K562 (cell line): ENCODE measurements at regions not wholly inside any gene's neighbourhood (a gene's known extent, or its start where the extent isn't known, plus 50 kb on each side); places are given as distances from the start of the nearest gene placed in this dataset.

Source experiments
- BCOR ChIP-seq: fragments of 450-650 bp; IDR thresholded peaks from 2 replicates; pipeline ENCODE4 v1.6.1; 2016
- BRF1 ChIP-seq: IDR thresholded peaks from 3 replicates; pipeline ENCODE4 v1.6.1; 2011; ENCODE audit warnings: borderline replicate concordance, mild to moderate bottlenecking; ENCODE audit not compliant: insufficient read length; ENCODE audit errors: extremely low read depth
- CBFA2T2 ChIP-seq: fragments of 450-650 bp; conservative IDR thresholded peaks from 2 replicates; pipeline ENCODE4 v1.6.1; 2017; ENCODE audit warnings: mild to moderate bottlenecking
- CBX8 ChIP-seq: fragments of 200-600 bp; sonication (generic); IDR thresholded peaks from 2 replicates; pipeline ENCODE4 v1.6.1; 2012; ENCODE audit warnings: borderline replicate concordance, mixed run types, low read depth, mild to moderate bottlenecking, moderate library complexity, mixed read lengths, low read length, control low read depth, inconsistent platforms; ENCODE audit not compliant: poor library complexity, severe bottlenecking; ENCODE audit errors: extremely low read depth
- CCAR2 ChIP-seq: fragments of 200-400 bp; formaldehyde crosslinking; IDR thresholded peaks from 2 replicates; pipeline ENCODE4 v1.6.1; 2017; ENCODE audit warnings: mild to moderate bottlenecking, low read depth, low read length
- E2F3 ChIP-seq: fragments of 250-450 bp; sonication (Bioruptor Pico); IDR thresholded peaks from 2 replicates; pipeline ENCODE4 v1.4.0; 2020; ENCODE audit warnings: mild to moderate bottlenecking
- ELF4 ChIP-seq: fragments of 450-650 bp; formaldehyde crosslinking; IDR thresholded peaks from 2 replicates; pipeline ENCODE4 v1.4.0; 2022; ENCODE audit warnings: missing genetic modification characterization
- ELK1 ChIP-seq: sonication (generic); formaldehyde crosslinking; IDR thresholded peaks from 2 replicates; pipeline ENCODE4 v1.8.1; 2022; ENCODE audit warnings: missing genetic modification reagents
- IRF2 ChIP-seq: sonication (generic); formaldehyde crosslinking; IDR thresholded peaks from 2 replicates; pipeline ENCODE4 v1.8.1; 2022; ENCODE audit warnings: mild to moderate bottlenecking, missing genetic modification reagents
- KLF6 ChIP-seq: fragments of 250-450 bp; sonication (Bioruptor Pico); IDR thresholded peaks from 2 replicates; pipeline ENCODE4 v1.4.0; 2020; ENCODE audit warnings: mild to moderate bottlenecking, moderate library complexity, borderline replicate concordance
- MAZ ChIP-seq, 2 experiments: fragments of 450-650 bp in 1 of 2; sonication (generic) in 1 of 2; formaldehyde crosslinking; IDR thresholded peaks in 1 of 2; conservative IDR thresholded peaks in 1 of 2; 2 replicates each; pipeline versions ENCODE4 v1.4.0 to v1.5.0; 2020; ENCODE audit warnings: mild to moderate bottlenecking in 1 of 2, missing genetic modification reagents in 1 of 2
- MCM3 ChIP-seq: fragments of 450-650 bp; IDR thresholded peaks from 2 replicates; pipeline ENCODE4 v1.6.1; 2016
- MCM7 ChIP-seq, 2 experiments: fragments of 450-650 bp; IDR thresholded peaks; 2 replicates each; pipeline ENCODE4 v1.6.1; 2016 to 2018
- MYNN ChIP-seq, 2 experiments: sonication (generic); formaldehyde crosslinking in 1 of 2; IDR thresholded peaks; 2 replicates each; pipeline versions ENCODE4 v1.5.0 to v1.6.1; 2016 to 2020; ENCODE audit warnings: antibody characterized with exemption in 1 of 2, missing genetic modification reagents in 1 of 2
- NFATC3 ChIP-seq: fragments of 450-650 bp; IDR thresholded peaks from 2 replicates; pipeline ENCODE4 v1.6.1; 2017; ENCODE audit warnings: mild to moderate bottlenecking
- PHF21A ChIP-seq: fragments of 450-650 bp; IDR thresholded peaks from 2 replicates; pipeline ENCODE4 v1.6.1; 2017; ENCODE audit warnings: low read depth, borderline replicate concordance
- RFX5 ChIP-seq: IDR thresholded peaks from 2 replicates; pipeline ENCODE4 v1.6.1; 2011; ENCODE audit warnings: low read depth, mild to moderate bottlenecking, improper control_type of control experiment, low read length
- TCF3 ChIP-seq: sonication (generic); formaldehyde crosslinking; IDR thresholded peaks from 2 replicates; pipeline ENCODE4 v1.4.0; 2020; ENCODE audit warnings: mild to moderate bottlenecking, missing genetic modification reagents
- ZFP30 ChIP-seq: fragments of 250-450 bp; sonication (Bioruptor Pico); IDR thresholded peaks from 2 replicates; pipeline ENCODE4 v1.8.0; 2022; ENCODE audit warnings: moderate library complexity, mild to moderate bottlenecking, inconsistent platforms, borderline replicate concordance
- ZNF133 ChIP-seq: fragments of 250-450 bp; sonication (Bioruptor Pico); IDR thresholded peaks from 2 replicates; pipeline ENCODE4 v1.4.0; 2020; ENCODE audit warnings: mild to moderate bottlenecking
- ZNF184 ChIP-seq: sonication (generic); formaldehyde crosslinking; IDR thresholded peaks from 2 replicates; pipeline ENCODE4 v1.5.0; 2020; ENCODE audit warnings: missing genetic modification reagents
- ZNF589 ChIP-seq: fragments of 200-800 bp; sonication (Bioruptor generic); IDR thresholded peaks from 2 replicates; pipeline ENCODE4 v1.6.1; 2016; ENCODE audit warnings: low read depth, missing genetic modification characterization, missing compliant biosample characterization
- TF ChIP-seq, protein P1 (sequence below): fragments of 450-650 bp; formaldehyde crosslinking; IDR thresholded peaks from 2 replicates; pipeline ENCODE4 v1.4.0; 2020; ENCODE audit warnings: mild to moderate bottlenecking, mixed read lengths
- TF ChIP-seq, protein P2 (sequence below): sonication (generic); formaldehyde crosslinking; IDR thresholded peaks from 2 replicates; pipeline ENCODE4 v1.8.0; 2022; ENCODE audit warnings: mild to moderate bottlenecking, low read depth, missing genetic modification reagents
- TF ChIP-seq, protein P3 (sequence below): fragments of 450-650 bp; conservative IDR thresholded peaks from 2 replicates; pipeline ENCODE4 v1.6.1; 2016; ENCODE audit warnings: missing genetic modification characterization, low read depth, mild to moderate bottlenecking, missing compliant biosample characterization, moderate library complexity

DNA sequence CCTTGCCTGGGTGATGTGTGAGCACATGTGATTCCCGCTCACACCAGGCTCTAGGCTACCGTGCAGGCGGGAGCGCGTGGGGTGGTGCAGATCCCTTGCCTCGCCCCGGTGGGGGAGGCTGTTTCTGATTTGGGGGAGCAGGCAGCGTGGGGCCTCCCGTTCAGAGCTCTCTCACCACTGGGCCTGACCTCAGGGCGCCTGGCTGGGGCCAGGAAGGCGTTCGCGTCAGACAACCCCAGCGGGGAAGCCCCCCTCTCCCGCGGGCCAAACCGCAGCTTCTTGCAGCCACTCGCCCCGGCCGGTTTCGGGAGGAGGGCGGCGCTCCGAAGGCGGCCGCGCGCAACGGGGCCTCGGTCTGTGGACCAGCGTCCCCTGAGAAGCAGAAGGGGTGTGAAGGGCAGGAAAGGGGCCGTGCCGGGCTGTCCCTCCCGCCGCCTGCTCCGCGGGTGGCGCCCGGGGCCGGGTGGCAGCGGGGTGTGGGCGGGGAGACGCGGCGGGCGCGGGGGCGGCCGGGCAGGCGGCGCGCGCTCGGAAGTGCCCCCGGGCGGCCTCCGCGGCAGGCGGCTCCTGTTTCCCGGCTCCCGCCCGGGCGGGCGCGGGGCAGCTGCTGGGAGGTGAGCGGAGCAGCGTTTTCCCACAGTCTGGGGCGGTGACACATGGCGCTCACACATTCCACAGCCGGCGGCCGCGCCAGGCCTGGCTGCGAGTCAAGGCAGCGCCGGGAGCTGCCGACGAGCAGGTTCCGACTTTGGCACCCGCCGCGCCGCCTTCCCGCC, 65.1 kb upstream of the HES1 start (continued):
- no peak for TF ChIP-seq NFATC3
- TF ChIP-seq MAZ (CRISPR knock-in tag; conservative IDR thresholded peaks at IDR 0.05 in 1 of 2, IDR thresholded peaks at IDR 0.05 in 1 of 2): peak in 1 of 2 experiments; percentile 86; a peak in 2 of 4 replicates
- TF ChIP-seq, protein P1, sequence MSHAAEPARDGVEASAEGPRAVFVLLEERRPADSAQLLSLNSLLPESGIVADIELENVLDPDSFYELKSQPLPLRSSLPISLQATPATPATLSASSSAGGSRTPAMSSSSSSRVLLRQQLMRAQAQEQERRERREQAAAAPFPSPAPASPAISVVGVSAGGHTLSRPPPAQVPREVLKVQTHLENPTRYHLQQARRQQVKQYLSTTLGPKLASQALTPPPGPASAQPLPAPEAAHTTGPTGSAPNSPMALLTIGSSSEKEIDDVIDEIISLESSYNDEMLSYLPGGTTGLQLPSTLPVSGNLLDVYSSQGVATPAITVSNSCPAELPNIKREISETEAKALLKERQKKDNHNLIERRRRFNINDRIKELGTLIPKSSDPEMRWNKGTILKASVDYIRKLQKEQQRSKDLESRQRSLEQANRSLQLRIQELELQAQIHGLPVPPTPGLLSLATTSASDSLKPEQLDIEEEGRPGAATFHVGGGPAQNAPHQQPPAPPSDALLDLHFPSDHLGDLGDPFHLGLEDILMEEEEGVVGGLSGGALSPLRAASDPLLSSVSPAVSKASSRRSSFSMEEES (CRISPR knock-in tag): no peak
- no peak for TF ChIP-seq ZNF133 (CRISPR knock-in tag)
- TF ChIP-seq, protein P2, sequence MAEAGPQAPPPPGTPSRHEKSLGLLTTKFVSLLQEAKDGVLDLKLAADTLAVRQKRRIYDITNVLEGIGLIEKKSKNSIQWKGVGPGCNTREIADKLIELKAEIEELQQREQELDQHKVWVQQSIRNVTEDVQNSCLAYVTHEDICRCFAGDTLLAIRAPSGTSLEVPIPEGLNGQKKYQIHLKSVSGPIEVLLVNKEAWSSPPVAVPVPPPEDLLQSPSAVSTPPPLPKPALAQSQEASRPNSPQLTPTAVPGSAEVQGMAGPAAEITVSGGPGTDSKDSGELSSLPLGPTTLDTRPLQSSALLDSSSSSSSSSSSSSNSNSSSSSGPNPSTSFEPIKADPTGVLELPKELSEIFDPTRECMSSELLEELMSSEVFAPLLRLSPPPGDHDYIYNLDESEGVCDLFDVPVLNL: peak; percentile 77; the same call in 1 of the 2 replicates
- no peak for TF ChIP-seq MCM3
- no peak for TF ChIP-seq MYNN (IDR thresholded peaks at IDR 0.05)
- TF ChIP-seq MYNN (CRISPR knock-in tag; IDR thresholded peaks at IDR 0.05): no peak
- no peak for TF ChIP-seq ELF4 (CRISPR knock-in tag)
- no peak for TF ChIP-seq PHF21A
- no peak for TF ChIP-seq ELK1 (CRISPR knock-in tag)
- no peak for TF ChIP-seq KLF6
- no peak for TF ChIP-seq BRF1
- TF ChIP-seq TCF3: 0 out of 2 replicates have a peak, but pooled peaks have one; percentile 0
- no peak for TF ChIP-seq CCAR2
- TF ChIP-seq IRF2 (CRISPR knock-in tag): no peak; the same call in 1 of the 2 replicates
- no peak for TF ChIP-seq RFX5
- no peak for TF ChIP-seq ZNF184 (CRISPR knock-in tag)
- no peak for TF ChIP-seq BCOR
- TF ChIP-seq MCM7 (IDR thresholded peaks at IDR 0.05): no peak
- TF ChIP-seq E2F3 (CRISPR knock-in tag): peak; percentile 66; the same call in 1 of the 2 replicates
- TF ChIP-seq CBX8: no peak
- TF ChIP-seq, protein P3, sequence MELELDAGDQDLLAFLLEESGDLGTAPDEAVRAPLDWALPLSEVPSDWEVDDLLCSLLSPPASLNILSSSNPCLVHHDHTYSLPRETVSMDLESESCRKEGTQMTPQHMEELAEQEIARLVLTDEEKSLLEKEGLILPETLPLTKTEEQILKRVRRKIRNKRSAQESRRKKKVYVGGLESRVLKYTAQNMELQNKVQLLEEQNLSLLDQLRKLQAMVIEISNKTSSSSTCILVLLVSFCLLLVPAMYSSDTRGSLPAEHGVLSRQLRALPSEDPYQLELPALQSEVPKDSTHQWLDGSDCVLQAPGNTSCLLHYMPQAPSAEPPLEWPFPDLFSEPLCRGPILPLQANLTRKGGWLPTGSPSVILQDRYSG (tag): 0 out of 2 replicates have a peak, but pooled peaks have one; percentile 47
- TF ChIP-seq CBFA2T2: no peak
- TF ChIP-seq ZFP30 (CRISPR knock-in tag): no peak
- TF ChIP-seq ZNF589 (CRISPR knock-in tag): peak; percentile 89; the same call in 1 of the 2 replicates
